Neural cell (in vitro differentiated cells): ENCODE measurements at regions not wholly inside any gene's neighbourhood (a gene's known extent, or its start where the extent isn't known, plus 50 kb on each side); places are given as distances from the start of the nearest gene placed in this dataset.

Experiments
- H2AFZ ChIP-seq: fragments of 200-600, 300-800 bp; sonication (generic), shearing (Covaris generic); 2 replicates; pipeline ENCODE4 v1.6.0; 2014; ENCODE audit warnings: low read depth, mild to moderate bottlenecking, antibody characterized with exemption, low read length, moderate library complexity
- H3F3A ChIP-seq: fragments of 200-600 bp; shearing (Covaris generic); 2 replicates; pipeline ENCODE4 v1.6.1; 2016; ENCODE audit warnings: mild to moderate bottlenecking, moderate library complexity, mixed read lengths, antibody characterized with exemption, low read length; ENCODE audit not compliant: insufficient read depth, poor library complexity, severe bottlenecking
- H3K27ac ChIP-seq: fragments of 200-600, 300-800 bp; sonication (generic), shearing (Covaris generic); 2 replicates; pipeline ENCODE4 v1.5.1; 2014; ENCODE audit warnings: mild to moderate bottlenecking, low read length, moderate library complexity
- H3K27me3 ChIP-seq: fragments of 300-800, 200-600 bp; sonication (generic), shearing (Covaris generic); 2 replicates; pipeline ENCODE4 v1.6.0; 2014; ENCODE audit warnings: mild to moderate bottlenecking, low read depth, low read length, moderate library complexity; ENCODE audit not compliant: insufficient read depth
- H3K36me3 ChIP-seq: fragments of 300-800, 200-600 bp; sonication (generic), shearing (Covaris generic); 2 replicates; pipeline ENCODE4 v1.5.1; 2014; ENCODE audit warnings: mild to moderate bottlenecking, antibody characterized with exemption, low read length, moderate library complexity; ENCODE audit not compliant: insufficient read depth
- H3K4me2 ChIP-seq: fragments of 300-800, 200-600 bp; sonication (generic), shearing (Covaris generic); 2 replicates; pipeline ENCODE4 v1.6.0; 2014; ENCODE audit warnings: mild to moderate bottlenecking, low read length
- H3K4me3 ChIP-seq: fragments of 300-800, 200-600 bp; sonication (generic), shearing (Covaris generic); 2 replicates; pipeline ENCODE4 v1.5.1; 2014; ENCODE audit warnings: mild to moderate bottlenecking, low read length, moderate library complexity
- H3K79me2 ChIP-seq: fragments of 200-600 bp; shearing (Covaris generic); replicated peaks from 2 replicates; pipeline ENCODE4 v1.6.0; 2014; ENCODE audit warnings: mild to moderate bottlenecking, low read length, moderate library complexity; ENCODE audit not compliant: insufficient read depth
- H3K9ac ChIP-seq: fragments of 300-800, 200-600 bp; sonication (generic), shearing (Covaris generic); 2 replicates; pipeline ENCODE4 v1.6.1; 2016; ENCODE audit warnings: mild to moderate bottlenecking, low read length, mixed read lengths
- H3K9me2 ChIP-seq: fragments of 200-600 bp; shearing (Covaris generic); 2 replicates; pipeline ENCODE4 v1.6.1; 2016; ENCODE audit warnings: mild to moderate bottlenecking, low read length, mixed read lengths; ENCODE audit not compliant: insufficient read depth
- H3K9me3 ChIP-seq: fragments of 200-600, 300-800 bp; sonication (generic), shearing (Covaris generic); 2 replicates; pipeline ENCODE4 v1.6.1; 2016; ENCODE audit warnings: mild to moderate bottlenecking, mixed run types, low read length, moderate library complexity, mixed read lengths
- H4K20me1 ChIP-seq: fragments of 200-600 bp; shearing (Covaris generic); 2 replicates; pipeline ENCODE4 v1.6.1; 2016; ENCODE audit warnings: mild to moderate bottlenecking, mixed run types; ENCODE audit not compliant: insufficient read depth
- CTCF ChIP-seq: fragments of 450-650 bp; IDR thresholded peaks from 2 replicates; pipeline ENCODE4 v1.5.1; 2014; ENCODE audit warnings: antibody characterized with exemption, mild to moderate bottlenecking, moderate library complexity; ENCODE audit not compliant: poor library complexity, severe bottlenecking
- EP300 ChIP-seq: fragments of 450-650 bp; conservative IDR thresholded peaks from 2 replicates; pipeline ENCODE4 v1.6.1; 2014; ENCODE audit warnings: antibody characterized with exemption, mild to moderate bottlenecking, moderate library complexity; ENCODE audit not compliant: poor library complexity, severe bottlenecking
- EZH2 ChIP-seq: fragments of 200-600, 300-800 bp; shearing (Covaris generic), sonication (generic); IDR thresholded peaks from 2 replicates; pipeline ENCODE4 v1.6.1; 2014; ENCODE audit warnings: antibody characterized with exemption, low read length, borderline replicate concordance, mild to moderate bottlenecking; ENCODE audit not compliant: insufficient read depth, poor library complexity, severe bottlenecking
- MXI1 ChIP-seq: fragments of 450-650 bp; conservative IDR thresholded peaks from 2 replicates; pipeline ENCODE4 v1.6.1; 2014; ENCODE audit warnings: antibody characterized with exemption, mild to moderate bottlenecking; ENCODE audit not compliant: poor library complexity, severe bottlenecking
- POLR2AphosphoS5 ChIP-seq: IDR thresholded peaks from 2 replicates; pipeline ENCODE4 v1.6.1; 2012
- RAD21 ChIP-seq: fragments of 450-650 bp; conservative IDR thresholded peaks from 2 replicates; pipeline ENCODE4 v1.6.1; 2014; ENCODE audit warnings: antibody characterized with exemption, mild to moderate bottlenecking, moderate library complexity
- REST ChIP-seq: IDR thresholded peaks from 2 replicates; pipeline ENCODE4 v1.6.1; 2012; ENCODE audit warnings: borderline replicate concordance
- SMC3 ChIP-seq: fragments of 450-650 bp; conservative IDR thresholded peaks from 2 replicates; pipeline ENCODE4 v1.6.1; 2014; ENCODE audit warnings: antibody characterized with exemption, mild to moderate bottlenecking, moderate library complexity; ENCODE audit not compliant: poor library complexity
- TAF1 ChIP-seq: IDR thresholded peaks from 2 replicates; pipeline ENCODE4 v1.6.1; 2012; ENCODE audit warnings: low read depth

- Histone ChIP-seq H3F3A (no peaks in the 10 kb centered on the region), H2AFZ (no peak overlapping the region), H3K4me2 (no peak overlapping the region), H3K36me3 (no peaks in the 10 kb centered on the region), H3K4me3 (no peak overlapping the region), H3K27ac (no peak overlapping the region), H3K9ac (no peak overlapping the region), H3K9me3 (no peaks in the 10 kb centered on the region), H3K27me3 (no peaks in the 10 kb centered on the region), H3K9me2 (no peaks in the 10 kb centered on the region), H4K20me1 (no peaks in the 10 kb centered on the region), H3K79me2 (no peaks in the 10 kb centered on the region)
- no peak for TF ChIP-seq SMC3
- no peak for TF ChIP-seq MXI1
- no peak for TF ChIP-seq EP300
- no peak for TF ChIP-seq POLR2AphosphoS5
- TF ChIP-seq CTCF = no peak
- TF ChIP-seq RAD21 = no peak
- TF ChIP-seq EZH2 = no peak
- no peak for TF ChIP-seq REST
These were observed 1045.7 kb upstream of the CELF4 start for GRCh38 chr18:38611036-38611964.

- H3K4me2 ChIP-seq = no peak overlapping the region
- H3K27ac ChIP-seq = no peak overlapping the region
- H3K9me2 ChIP-seq = no peaks in the 10 kb centered on the region
- H4K20me1 ChIP-seq = no peaks in the 10 kb centered on the region
- no peaks in the 10 kb centered on the region for H3F3A ChIP-seq
- no peaks in the 10 kb centered on the region for H3K36me3 ChIP-seq
- H3K9me3 ChIP-seq = no peaks in the 10 kb centered on the region
- no peak overlapping the region for H2AFZ ChIP-seq
- no peak for TF ChIP-seq SMC3
- no peak for TF ChIP-seq POLR2AphosphoS5
- no peak for TF ChIP-seq CTCF
- TF ChIP-seq MXI1 = no peak
- TF ChIP-seq EZH2 = no peak
- TF ChIP-seq RAD21 = no peak
- no peak for TF ChIP-seq EP300
- TF ChIP-seq TAF1 = no peak
- TF ChIP-seq REST = no peak
- no peak overlapping the region for H3K4me3 ChIP-seq
- no peak overlapping the region for H3K9ac ChIP-seq
- no peaks in the 10 kb centered on the region for H3K79me2 ChIP-seq
- H3K27me3 ChIP-seq = no peaks in the 10 kb centered on the region
These were observed 1041.2 kb upstream of the CELF4 start for GRCh38 chr18:38606841-38607240.
